NCI-H1105 treated with DMSO at 0.1 percent for 48 hours (cell line): ENCODE measurements at regions not wholly inside any gene's neighbourhood (a gene's known extent, or its start where the extent isn't known, plus 50 kb on each side); places are given as distances from the start of the nearest gene placed in this dataset.

Experiments
- DNase-seq: peaks from one replicate; lab custom pipeline; 2025; lab: John Stamatoyannopoulos, UW

DNA sequence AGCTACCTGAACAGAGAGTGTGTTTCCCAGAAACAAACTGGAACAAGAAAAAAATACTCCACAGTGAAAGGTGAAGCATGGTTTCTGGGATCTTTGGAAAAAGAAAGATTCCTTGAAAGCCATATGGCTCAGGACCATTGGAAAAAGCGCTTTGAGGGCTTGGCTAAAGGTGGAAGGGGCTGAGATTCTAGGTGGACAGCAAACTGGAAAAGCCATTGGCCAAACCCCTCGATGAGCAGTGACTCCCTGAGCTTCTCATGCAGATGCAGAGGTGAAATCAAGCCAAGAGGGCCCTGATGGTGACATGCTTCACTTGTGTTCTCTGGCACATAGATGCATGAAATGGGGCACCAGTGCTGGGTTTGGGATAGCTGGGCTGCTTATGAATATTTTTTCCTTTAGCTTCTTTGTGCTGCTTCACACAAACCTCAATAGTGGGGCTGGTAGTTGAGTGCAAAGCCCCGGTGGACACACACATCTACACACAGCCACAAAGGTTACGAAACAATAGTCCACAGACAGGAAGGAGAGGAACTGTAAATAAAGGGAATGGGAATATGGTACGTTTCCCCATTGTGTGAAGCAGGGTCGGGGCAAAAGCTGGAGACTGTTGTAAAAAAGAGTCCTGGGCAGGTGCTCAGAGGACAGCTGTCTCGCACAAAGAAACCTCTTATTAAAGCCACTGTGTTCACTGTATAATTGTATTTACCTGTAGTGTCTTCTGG lies 117.8 kb downstream of the FOXA2 start:
- DNase-seq, result peak; percentile 58

GRCh38 chr20:22465622-22466446 lies 118.5 kb downstream of the FOXA2 start:
- DNase-seq, result no peak

GRCh38 chr20:22464312-22465003 lies 119.9 kb downstream of the FOXA2 start:
- no peak for DNase-seq

DNA sequence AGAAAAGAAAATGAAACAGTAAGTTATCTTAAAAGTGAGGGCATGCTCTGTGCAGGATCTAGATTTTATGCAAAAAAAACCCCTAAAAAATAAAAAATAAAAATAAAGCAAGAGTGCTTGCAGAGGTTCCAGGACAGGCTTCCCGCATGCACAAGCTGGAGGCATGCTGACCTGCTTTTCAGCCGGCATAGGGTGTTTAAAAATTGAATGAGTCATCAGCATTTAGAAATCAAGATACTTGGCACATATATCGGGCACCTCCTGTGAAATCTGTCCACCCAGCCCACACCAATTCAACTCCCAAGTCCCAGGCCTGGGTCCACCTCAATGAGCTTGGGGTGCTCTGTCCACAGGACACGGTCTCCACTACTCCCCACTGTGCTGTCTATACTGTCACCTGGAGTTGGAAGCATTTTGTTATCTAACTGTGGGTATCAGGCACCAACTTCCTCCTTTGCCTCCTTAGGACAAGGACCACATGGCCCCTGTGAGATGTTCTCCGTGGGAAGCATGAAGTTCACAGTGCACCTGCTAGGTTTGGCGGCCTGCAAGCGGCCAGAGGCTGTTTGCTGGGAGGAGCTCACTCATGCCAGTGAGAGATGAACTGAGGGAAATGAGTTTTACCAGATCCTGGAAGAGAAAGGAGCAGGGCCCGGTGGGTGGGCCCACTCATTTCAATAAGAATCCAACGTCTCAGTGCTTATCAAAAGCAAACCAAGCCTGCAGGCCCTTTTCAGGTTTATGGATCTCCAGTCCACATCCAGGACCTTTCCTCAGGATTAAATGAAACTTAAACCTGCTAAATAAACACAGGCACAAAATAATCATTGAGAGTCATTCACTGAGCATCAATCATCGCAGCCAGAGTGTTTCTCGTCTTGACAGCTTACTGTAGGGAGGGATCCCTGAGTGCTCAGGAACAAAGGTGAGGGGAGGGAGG lies 121.1 kb downstream of the FOXA2 start:
- peak; percentile 59 for DNase-seq

DNA sequence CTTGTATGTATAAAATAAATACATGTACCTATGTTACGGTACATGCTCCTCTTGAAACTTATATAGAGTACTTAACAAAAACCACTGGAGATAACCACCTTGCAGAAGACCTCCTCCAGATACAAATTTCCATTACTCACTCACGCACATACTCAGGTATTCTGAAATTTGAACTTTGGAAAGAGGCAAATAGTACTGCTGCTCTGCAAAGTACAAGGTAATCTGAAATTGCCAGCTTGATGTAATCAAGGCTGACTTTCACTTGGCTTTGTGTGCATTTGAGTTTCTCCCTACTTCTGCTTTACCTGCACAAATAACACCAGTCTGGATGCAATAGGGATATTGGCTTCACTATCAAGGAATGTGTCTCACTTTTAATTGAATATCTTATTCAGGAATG lies 123.6 kb downstream of the FOXA2 start:
- DNase-seq, result no peak

GRCh38 chr20:22460231-22460630 lies 124.1 kb downstream of the FOXA2 start:
- DNase-seq, result no peak

DNA sequence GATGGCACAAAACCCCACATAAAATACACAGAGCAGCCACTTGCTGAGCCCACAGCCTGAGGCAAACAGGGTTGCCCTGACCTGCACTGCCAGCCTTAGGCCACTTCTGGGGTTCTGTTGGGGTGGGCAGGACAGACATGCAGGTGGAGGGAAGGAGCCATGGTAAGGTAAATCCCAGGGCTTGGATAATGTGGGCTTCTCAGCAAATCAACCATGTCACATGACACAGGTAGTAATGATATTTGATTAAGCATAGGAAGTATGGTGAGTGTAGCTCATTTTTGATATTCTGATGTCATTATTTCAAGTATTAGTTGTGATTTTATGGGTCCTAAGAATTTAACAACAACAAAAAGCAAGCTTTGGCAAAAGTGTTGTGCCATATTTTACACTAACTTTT lies 124.6 kb downstream of the FOXA2 start:
- no peak for DNase-seq

- DNase-seq, result no peak
Observed at GRCh38 chr20:22456109-22456508, 128.3 kb downstream of the FOXA2 start.

- no peak for DNase-seq
Observed at GRCh38 chr20:22455259-22455658, 129.1 kb downstream of the FOXA2 start.

DNA sequence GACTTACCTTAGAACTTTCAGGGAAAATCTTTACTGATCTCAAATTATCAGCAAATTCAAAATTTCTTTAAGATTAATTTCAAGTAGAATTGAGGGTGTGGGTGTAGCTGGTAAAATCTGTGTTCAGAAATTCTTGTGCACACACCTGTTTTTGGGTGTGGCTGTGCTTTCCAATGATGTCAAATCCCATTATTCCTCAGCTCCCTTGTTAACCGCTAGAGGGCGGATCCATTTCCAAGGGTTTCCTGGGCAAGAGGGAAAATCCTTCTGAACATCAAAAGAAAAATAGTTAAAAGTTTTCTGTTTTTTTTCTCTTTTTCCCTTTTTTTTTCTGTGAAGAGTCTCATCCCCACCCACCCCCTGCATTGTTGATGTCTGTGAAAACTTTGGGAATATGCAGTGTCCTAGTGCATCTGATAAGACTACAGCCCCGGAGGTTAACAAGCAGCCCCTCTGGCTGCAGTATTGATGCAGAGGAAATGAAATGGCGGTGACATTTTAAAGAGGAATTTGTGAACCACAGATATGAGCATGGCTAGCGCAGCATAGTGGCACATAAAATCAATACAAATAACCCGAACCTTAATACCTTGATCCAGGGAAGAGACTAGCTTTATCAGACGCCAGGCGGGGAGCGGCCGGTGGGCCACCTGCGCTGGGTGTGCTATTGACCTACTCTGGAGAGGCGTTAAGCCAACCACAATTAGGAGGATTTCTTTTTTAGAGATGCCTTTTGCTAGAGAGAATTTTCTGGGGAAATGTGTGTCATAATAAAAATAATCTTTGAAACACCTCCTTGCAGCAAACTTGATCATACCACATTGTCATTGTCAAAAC lies 130.9 kb downstream of the FOXA2 start:
- DNase-seq, result peak; percentile 16

- no peak for DNase-seq
Observed at GRCh38 chr20:22452442-22453011, 131.8 kb downstream of the FOXA2 start.

GRCh38 chr20:22450537-22450936 lies 133.8 kb downstream of the FOXA2 start:
- DNase-seq, result no peak

DNA sequence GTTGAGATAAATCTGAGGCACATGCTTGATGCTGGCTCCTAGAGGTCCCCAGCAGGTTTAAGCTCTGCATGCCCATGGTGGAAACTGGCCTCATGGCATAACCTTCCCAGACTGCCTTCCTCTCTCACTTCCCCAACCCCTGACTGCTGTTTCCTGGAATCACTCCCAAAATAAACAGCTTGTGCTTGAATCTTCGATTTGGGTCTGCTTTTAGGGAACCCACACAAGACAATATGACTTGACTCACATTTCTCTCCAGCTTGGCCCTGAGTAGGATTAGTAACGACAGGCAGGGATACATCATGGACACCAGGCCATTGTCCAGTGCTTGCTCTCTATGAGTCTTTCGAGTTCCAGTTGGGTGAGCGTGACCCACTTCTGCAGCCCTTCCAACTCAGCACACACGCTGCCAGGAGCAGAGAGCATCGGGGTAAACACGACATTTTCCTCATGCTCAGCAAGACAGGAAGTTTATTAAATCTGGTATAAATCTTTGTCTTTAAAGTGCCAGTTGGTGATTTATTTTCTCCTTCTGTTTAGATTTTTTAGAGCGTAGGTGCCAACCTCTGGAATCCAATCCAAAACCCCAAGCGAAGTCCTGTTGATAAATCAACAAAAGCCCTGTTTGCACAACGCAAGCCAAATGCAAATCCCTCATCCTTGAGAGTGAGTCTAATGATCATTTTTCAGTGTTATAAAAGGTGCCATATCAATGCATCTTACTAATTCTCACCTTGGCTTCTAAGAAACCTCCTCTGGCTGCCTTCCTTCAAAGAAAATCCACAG lies 135.0 kb downstream of the FOXA2 start:
- DNase-seq, result no peak

GRCh38 chr20:22447447-22447778 lies 137.0 kb downstream of the FOXA2 start:
- DNase-seq, result no peak

GRCh38 chr20:22446613-22447446 lies 137.5 kb downstream of the FOXA2 start:
- no peak for DNase-seq

DNA sequence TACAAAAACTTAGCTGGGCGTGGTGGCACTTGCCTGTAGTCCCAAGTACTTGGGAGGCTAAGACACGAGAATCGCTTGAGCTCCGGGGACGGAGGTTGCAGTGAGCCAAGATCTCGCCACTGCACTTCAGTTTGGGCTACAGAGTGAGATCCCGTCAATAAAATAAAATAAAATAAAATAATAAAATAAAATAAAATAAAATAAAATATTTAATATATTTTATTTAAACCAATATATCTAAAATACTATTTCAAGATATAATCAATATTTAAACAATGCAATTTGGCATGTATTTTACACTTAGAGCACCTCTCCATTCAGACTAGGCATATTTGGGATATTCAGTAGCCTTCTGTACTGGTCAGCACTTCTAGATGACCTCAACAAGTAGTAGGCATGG lies 142.1 kb downstream of the FOXA2 start:
- no peak for DNase-seq

GRCh38 chr20:22438926-22439325 lies 145.4 kb downstream of the FOXA2 start:
- DNase-seq, result no peak

GRCh38 chr20:22438346-22438745 lies 146.0 kb downstream of the FOXA2 start:
- no peak for DNase-seq

DNA sequence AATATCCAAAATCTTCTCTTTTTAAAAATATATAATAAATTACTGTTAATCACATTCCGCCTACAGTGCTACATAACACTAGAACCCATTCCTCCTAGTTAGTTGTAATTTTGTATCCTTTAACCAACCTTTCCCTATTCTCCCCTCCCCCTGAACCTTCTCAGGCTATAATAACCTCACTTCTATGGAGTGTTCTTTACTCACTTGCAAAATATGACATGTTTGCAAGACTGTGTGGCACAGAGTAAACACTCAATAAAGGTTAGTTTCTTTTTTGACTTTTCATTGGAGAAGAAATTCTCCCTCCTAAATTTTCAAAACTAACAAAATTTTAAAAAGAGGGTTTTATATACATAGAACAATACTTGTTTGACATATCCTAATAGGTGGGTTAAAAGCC lies 147.0 kb downstream of the FOXA2 start:
- no peak for DNase-seq
